ENCODE measurements at regions not wholly inside any gene's neighbourhood (a gene's known extent, or its start where the extent isn't known, plus 50 kb on each side); places are given as distances from the start of the nearest gene placed in this dataset.

DNA sequence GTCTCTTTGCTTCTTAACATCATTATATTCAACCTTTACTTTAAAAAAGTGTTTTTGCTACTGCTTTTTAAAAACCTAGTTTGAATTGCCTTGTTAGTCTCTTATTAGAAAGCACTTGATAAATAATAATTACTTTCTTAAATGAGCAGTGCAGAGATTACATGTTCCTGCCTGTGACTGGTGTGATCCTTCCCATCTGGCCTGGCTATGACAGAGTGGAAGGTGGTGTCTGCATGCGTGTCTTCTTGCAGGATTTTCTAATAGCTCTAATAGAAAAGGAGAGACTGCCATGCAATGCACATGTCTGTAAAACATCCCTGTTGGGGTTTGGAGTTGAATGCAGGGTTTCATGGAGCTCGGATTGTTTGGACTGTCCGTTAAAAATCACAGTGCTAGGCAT, 425.8 kb upstream of the TPM1 start:
- H3K27ac ChIP-seq (ENCODE audit: low read depth, low read length, poor library complexity, severe bottlenecking), result no peak overlapping the region
- H3K36me3 ChIP-seq (ENCODE audit: insufficient read depth, low read length, poor library complexity, severe bottlenecking), result no peaks in the 10 kb centered on the region
- no peaks in the 10 kb centered on the region for H3K27me3 ChIP-seq (replicated peaks; ENCODE audit: insufficient read depth, low read depth, low read length, poor library complexity)
- POLR2A ChIA-PET (ENCODE audit: low non-redundant PET), result no interaction called here
- H3K4me3 ChIP-seq (ENCODE audit: low read depth, low read length, poor library complexity, severe bottlenecking), result no peak overlapping the region
- H3K4me1 ChIP-seq (ENCODE audit: insufficient read depth, low read length, poor library complexity, severe bottlenecking), result no peaks in the 10 kb centered on the region
- no peak for TF ChIP-seq EZH2 (IDR thresholded peaks at IDR 0.05; ENCODE audit: borderline replicate concordance, low read depth, low read length, poor library complexity, severe bottlenecking)
- TF ChIP-seq, protein P1, sequence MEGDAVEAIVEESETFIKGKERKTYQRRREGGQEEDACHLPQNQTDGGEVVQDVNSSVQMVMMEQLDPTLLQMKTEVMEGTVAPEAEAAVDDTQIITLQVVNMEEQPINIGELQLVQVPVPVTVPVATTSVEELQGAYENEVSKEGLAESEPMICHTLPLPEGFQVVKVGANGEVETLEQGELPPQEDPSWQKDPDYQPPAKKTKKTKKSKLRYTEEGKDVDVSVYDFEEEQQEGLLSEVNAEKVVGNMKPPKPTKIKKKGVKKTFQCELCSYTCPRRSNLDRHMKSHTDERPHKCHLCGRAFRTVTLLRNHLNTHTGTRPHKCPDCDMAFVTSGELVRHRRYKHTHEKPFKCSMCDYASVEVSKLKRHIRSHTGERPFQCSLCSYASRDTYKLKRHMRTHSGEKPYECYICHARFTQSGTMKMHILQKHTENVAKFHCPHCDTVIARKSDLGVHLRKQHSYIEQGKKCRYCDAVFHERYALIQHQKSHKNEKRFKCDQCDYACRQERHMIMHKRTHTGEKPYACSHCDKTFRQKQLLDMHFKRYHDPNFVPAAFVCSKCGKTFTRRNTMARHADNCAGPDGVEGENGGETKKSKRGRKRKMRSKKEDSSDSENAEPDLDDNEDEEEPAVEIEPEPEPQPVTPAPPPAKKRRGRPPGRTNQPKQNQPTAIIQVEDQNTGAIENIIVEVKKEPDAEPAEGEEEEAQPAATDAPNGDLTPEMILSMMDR (conservative IDR thresholded peaks at IDR 0.05; ENCODE audit: low read depth, low read length), result no peak
- DNase-seq (ENCODE audit: low spot score), result no peak
- H3K9me3 ChIP-seq (ENCODE audit: low read depth, low read length, poor library complexity, severe bottlenecking), result no peaks in the 10 kb centered on the region
- BruUV-seq (replicated peaks), result no TSS peak
- CTCF ChIA-PET, result no interaction called here
- intact Hi-C loops (cut with micrococcal nuclease; ENCODE audit: unreplicated experiment), result no loop called here

DNA sequence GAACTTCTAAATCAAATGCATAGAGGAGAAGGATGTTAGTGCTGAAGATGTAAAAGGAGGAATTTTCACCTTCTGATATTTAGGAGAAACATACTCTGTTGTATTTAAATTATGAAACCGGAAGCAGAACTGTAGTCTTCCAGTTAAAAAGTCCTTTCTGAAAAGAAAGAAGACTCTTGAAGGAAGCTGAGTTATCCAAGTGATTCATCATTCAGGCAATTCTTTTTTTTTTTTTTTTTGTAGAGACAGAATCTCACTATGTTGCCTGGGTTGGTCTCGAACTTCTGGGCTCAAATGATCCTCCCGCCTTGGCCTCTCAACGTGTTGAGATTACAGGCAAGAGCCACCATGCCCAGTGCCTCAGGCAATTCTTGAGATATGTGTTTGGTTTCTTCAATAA, 424.8 kb upstream of the TPM1 start:
- no peaks in the 10 kb centered on the region for H3K9me3 ChIP-seq (ENCODE audit: low read depth, low read length, poor library complexity, severe bottlenecking)
- H3K27me3 ChIP-seq (replicated peaks; ENCODE audit: insufficient read depth, low read depth, low read length, poor library complexity), result no peaks in the 10 kb centered on the region
- CTCF ChIA-PET, result no interaction called here
- H3K4me1 ChIP-seq (ENCODE audit: insufficient read depth, low read length, poor library complexity, severe bottlenecking), result no peaks in the 10 kb centered on the region
- POLR2A ChIA-PET (ENCODE audit: low non-redundant PET), result no interaction called here
- no peak for DNase-seq (ENCODE audit: low spot score)
- no peak overlapping the region for H3K27ac ChIP-seq (ENCODE audit: low read depth, low read length, poor library complexity, severe bottlenecking)
- H3K4me3 ChIP-seq (ENCODE audit: low read depth, low read length, poor library complexity, severe bottlenecking), result no peak overlapping the region
- intact Hi-C loops (cut with micrococcal nuclease; ENCODE audit: unreplicated experiment), result no loop called here
- TF ChIP-seq, protein P1 (conservative IDR thresholded peaks at IDR 0.05; ENCODE audit: low read depth, low read length), result no peak
- no peak for TF ChIP-seq EZH2 (IDR thresholded peaks at IDR 0.05; ENCODE audit: borderline replicate concordance, low read depth, low read length, poor library complexity, severe bottlenecking)
- BruUV-seq (replicated peaks), result no TSS peak
- no peaks in the 10 kb centered on the region for H3K36me3 ChIP-seq (ENCODE audit: insufficient read depth, low read length, poor library complexity, severe bottlenecking)

DNA sequence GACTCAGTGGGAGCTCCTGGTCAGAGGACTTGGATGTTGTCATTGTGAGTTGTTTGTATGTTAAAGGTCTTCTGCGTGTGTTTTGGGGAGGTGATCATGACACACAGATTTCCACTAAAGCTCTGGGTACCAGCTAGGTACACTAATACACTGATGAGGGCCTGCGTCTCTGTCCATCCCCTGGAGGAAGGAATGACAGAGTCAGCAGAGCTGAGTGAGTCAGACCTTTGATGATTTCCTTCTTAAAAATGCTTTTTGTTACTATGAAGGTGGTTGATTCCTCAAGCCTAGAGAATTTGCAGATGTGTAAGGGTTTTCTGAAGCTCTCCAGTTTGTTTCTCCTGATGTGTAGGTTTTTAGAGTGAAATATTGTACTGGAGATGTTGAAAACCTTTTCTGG, 424.1 kb upstream of the TPM1 start:
- no TSS peak for BruUV-seq (replicated peaks)
- Histone ChIP-seq H3K27me3 (replicated peaks; ENCODE audit: insufficient read depth, low read depth, low read length, poor library complexity) (no peaks in the 10 kb centered on the region), H3K36me3 (ENCODE audit: insufficient read depth, low read length, poor library complexity, severe bottlenecking) (no peaks in the 10 kb centered on the region), H3K27ac (ENCODE audit: low read depth, low read length, poor library complexity, severe bottlenecking) (no peak overlapping the region), H3K4me1 (ENCODE audit: insufficient read depth, low read length, poor library complexity, severe bottlenecking) (no peaks in the 10 kb centered on the region), H3K4me3 (ENCODE audit: low read depth, low read length, poor library complexity, severe bottlenecking) (no peak overlapping the region), H3K9me3 (ENCODE audit: low read depth, low read length, poor library complexity, severe bottlenecking) (no peaks in the 10 kb centered on the region)
- CTCF ChIA-PET, result no interaction called here
- TF ChIP-seq EZH2 (IDR thresholded peaks at IDR 0.05; ENCODE audit: borderline replicate concordance, low read depth, low read length, poor library complexity, severe bottlenecking), result no peak
- TF ChIP-seq, protein P1 (conservative IDR thresholded peaks at IDR 0.05; ENCODE audit: low read depth, low read length), result no peak
- no peak for DNase-seq (ENCODE audit: low spot score)
- intact Hi-C loops (cut with micrococcal nuclease; ENCODE audit: unreplicated experiment), result no loop called here
- POLR2A ChIA-PET (ENCODE audit: low non-redundant PET), result no interaction called here

Data from A673 (cell line).